K562 (cell line): ENCODE measurements at regions not wholly inside any gene's neighbourhood (a gene's known extent, or its start where the extent isn't known, plus 50 kb on each side); places are given as distances from the start of the nearest gene placed in this dataset.

ENCODE experiments used
- BCL6 ChIP-seq: fragments of 250-450 bp; sonication (Bioruptor Pico); IDR thresholded peaks from 2 replicates; pipeline ENCODE4 v1.4.0; 2020
- BRCA1 ChIP-seq, 2 experiments: fragments of 450-650 bp in 1 of 2; sonication (generic) in 1 of 2; formaldehyde crosslinking in 1 of 2; IDR thresholded peaks; 2 replicates each; pipeline versions ENCODE4 v1.5.0 to v1.6.1; 2017 to 2020; ENCODE audit warnings: mild to moderate bottlenecking in 1 of 2, missing genetic modification reagents in 1 of 2
- CHD2 ChIP-seq: IDR thresholded peaks from 2 replicates; pipeline ENCODE4 v1.6.1; 2011; ENCODE audit warnings: low read depth, low read length
- CTCF ChIP-seq, 3 experiments: IDR thresholded peaks in 2 of 3; conservative IDR thresholded peaks in 1 of 3; 2 replicates each; pipeline ENCODE4 v1.5.1; 2011 to 2012; ENCODE audit warnings: low read length in 3 of 3, mild to moderate bottlenecking in 3 of 3, control low read depth in 2 of 3, improper control_type of control experiment in 1 of 3, inconsistent platforms in 1 of 3, low read depth in 1 of 3, mixed read lengths in 1 of 3, moderate library complexity in 1 of 3; ENCODE audit not compliant: insufficient read depth in 2 of 3
- MAX ChIP-seq: sonication (generic); formaldehyde crosslinking; IDR thresholded peaks from 2 replicates; pipeline ENCODE4 v1.9.0; 2022; ENCODE audit warnings: mild to moderate bottlenecking, missing genetic modification reagents
- POLR2A ChIP-seq: fragments of 450-650 bp; conservative IDR thresholded peaks from 2 replicates; pipeline ENCODE4 v1.6.1; 2016
- PRPF4 ChIP-seq: fragments of 200-400 bp; formaldehyde crosslinking; IDR thresholded peaks from one replicate; pipeline ENCODE4 v1.6.1; 2017; ENCODE audit warnings: low read length, low read depth, mild to moderate bottlenecking; ENCODE audit not compliant: insufficient read depth, poor library complexity, severe bottlenecking
- RCOR1 ChIP-seq, 2 experiments: IDR thresholded peaks; 2 replicates each; pipeline ENCODE4 v1.6.1; 2012; ENCODE audit warnings: low read depth in 2 of 2, low read length in 2 of 2, borderline replicate concordance in 1 of 2, improper control_type of control experiment in 1 of 2
- RFX5 ChIP-seq: IDR thresholded peaks from 2 replicates; pipeline ENCODE4 v1.6.1; 2011; ENCODE audit warnings: low read depth, mild to moderate bottlenecking, improper control_type of control experiment, low read length
- STAG1 ChIP-seq: sonication (generic); formaldehyde crosslinking; IDR thresholded peaks from 2 replicates; pipeline ENCODE4 v1.5.0; 2020; ENCODE audit warnings: missing genetic modification reagents, borderline replicate concordance
- TF ChIP-seq, protein P1 (sequence below): sonication (generic); formaldehyde crosslinking; IDR thresholded peaks from 2 replicates; pipeline ENCODE4 v1.8.0; 2023; ENCODE audit warnings: mild to moderate bottlenecking, missing genetic modification reagents

GRCh38 chr3:127124120-127124519 is 68.8 kb upstream of the PRR23E start:
- TF ChIP-seq CTCF (IDR thresholded peaks at IDR 0.05 in 2 of 3, conservative IDR thresholded peaks at IDR 0.05 in 1 of 3; ENCODE audit: insufficient read depth in 2 of 3, low read depth in 1 of 3, low read length in 3 of 3) (no peak), MAX (CRISPR knock-in tag) (no peak), CHD2 (no peak), PRPF4 (no peak), BRCA1 (IDR thresholded peaks at IDR 0.05) (no peak), BRCA1 (CRISPR knock-in tag; IDR thresholded peaks at IDR 0.05) (no peak), POLR2A (no peak), RCOR1 (IDR thresholded peaks at IDR 0.05; ENCODE audit: borderline replicate concordance in 1 of 2, low read depth in 2 of 2, low read length in 2 of 2) (no peak), STAG1 (CRISPR knock-in tag) (no peak), BCL6 (no peak), RFX5 (no peak)
- TF ChIP-seq, protein P1, sequence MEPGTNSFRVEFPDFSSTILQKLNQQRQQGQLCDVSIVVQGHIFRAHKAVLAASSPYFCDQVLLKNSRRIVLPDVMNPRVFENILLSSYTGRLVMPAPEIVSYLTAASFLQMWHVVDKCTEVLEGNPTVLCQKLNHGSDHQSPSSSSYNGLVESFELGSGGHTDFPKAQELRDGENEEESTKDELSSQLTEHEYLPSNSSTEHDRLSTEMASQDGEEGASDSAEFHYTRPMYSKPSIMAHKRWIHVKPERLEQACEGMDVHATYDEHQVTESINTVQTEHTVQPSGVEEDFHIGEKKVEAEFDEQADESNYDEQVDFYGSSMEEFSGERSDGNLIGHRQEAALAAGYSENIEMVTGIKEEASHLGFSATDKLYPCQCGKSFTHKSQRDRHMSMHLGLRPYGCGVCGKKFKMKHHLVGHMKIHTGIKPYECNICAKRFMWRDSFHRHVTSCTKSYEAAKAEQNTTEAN (CRISPR knock-in tag), result no peak
